ENCODE measurements at regions not wholly inside any gene's neighbourhood (a gene's known extent, or its start where the extent isn't known, plus 50 kb on each side); places are given as distances from the start of the nearest gene placed in this dataset.
"Not testable (repeated sequence)": the region's sequence is repeated elsewhere in the genome, so short reads cannot be mapped to it uniquely, and the experiment has no call there.

- no peak for FAIRE-seq
Measured at GRCh38 chr10:60623627-60624026, 154.7 kb upstream of the CDK1 start.

GRCh38 chr10:60621018-60621417 lies 157.3 kb upstream of the CDK1 start:
- FAIRE-seq: no peak
- DNase-seq (ENCODE audit: low spot score in 2 of 2): no peak

More at GRCh38 chr10:60623627-60624026, 154.7 kb upstream of the CDK1 start:
- DNase-seq (ENCODE audit: low spot score in 2 of 2): no peak

GRCh38 chr10:60618861-60619260 lies 159.4 kb upstream of the CDK1 start:
- DNase-seq (ENCODE audit: low spot score in 2 of 2) (no peak), FAIRE-seq (no peak)

GRCh38 chr10:60615541-60615940 lies 162.7 kb upstream of the CDK1 start:
- FAIRE-seq (no peak), DNase-seq (ENCODE audit: low spot score in 2 of 2) (no peak)

GRCh38 chr10:60614363-60614762 lies 163.9 kb upstream of the CDK1 start:
- no peak for DNase-seq (ENCODE audit: low spot score in 2 of 2)
- no peak for FAIRE-seq

- FAIRE-seq (no peak), DNase-seq (ENCODE audit: low spot score in 2 of 2) (no peak)
Measured at GRCh38 chr10:60613434-60613833, 164.8 kb upstream of the CDK1 start.

- FAIRE-seq: no peak
- no peak for DNase-seq (ENCODE audit: low spot score in 2 of 2)
Measured at GRCh38 chr10:60611291-60611747, 167.0 kb upstream of the CDK1 start.

GRCh38 chr10:60607372-60607771 lies 170.9 kb upstream of the CDK1 start:
- FAIRE-seq: no peak
- no peak for DNase-seq (ENCODE audit: low spot score in 2 of 2)

- FAIRE-seq (no peak), DNase-seq (ENCODE audit: low spot score in 2 of 2) (no peak)
Measured at GRCh38 chr10:60606343-60607080, 171.8 kb upstream of the CDK1 start.

- DNase-seq (ENCODE audit: low spot score in 2 of 2) (no peak), FAIRE-seq (no peak)
Measured at GRCh38 chr10:60605476-60605875, 172.8 kb upstream of the CDK1 start.

GRCh38 chr10:60604342-60604741 lies 173.9 kb upstream of the CDK1 start:
- DNase-seq (ENCODE audit: low spot score in 2 of 2) (no peak), FAIRE-seq (no peak)

GRCh38 chr10:60597513-60597912 lies 180.8 kb upstream of the CDK1 start:
- FAIRE-seq (no peak), DNase-seq (ENCODE audit: low spot score in 2 of 2) (no peak)

GRCh38 chr10:60595852-60596251 lies 182.4 kb upstream of the CDK1 start:
- FAIRE-seq: no peak
- DNase-seq (ENCODE audit: low spot score in 2 of 2): no peak

- no peak for DNase-seq (ENCODE audit: low spot score in 2 of 2)
- FAIRE-seq: no peak
Measured at GRCh38 chr10:60594476-60595051, 183.7 kb upstream of the CDK1 start.

GRCh38 chr10:60591119-60591518 lies 187.2 kb upstream of the CDK1 start:
- DNase-seq (ENCODE audit: low spot score in 2 of 2): no peak
- no peak for FAIRE-seq

GRCh38 chr10:60589376-60589775 lies 188.9 kb upstream of the CDK1 start:
- DNase-seq (ENCODE audit: low spot score in 2 of 2) (no peak), FAIRE-seq (no peak)

- FAIRE-seq: not testable (repeated sequence)
Measured at GRCh38 chr10:60581782-60582181, 192.1 kb upstream of the ANK3 start.

GRCh38 chr10:60578217-60578616 lies 188.5 kb upstream of the ANK3 start:
- no peak for DNase-seq (ENCODE audit: low spot score in 2 of 2)
- no peak for FAIRE-seq

More at GRCh38 chr10:60581782-60582181, 192.1 kb upstream of the ANK3 start:
- not testable (repeated sequence) for DNase-seq (ENCODE audit: low spot score in 2 of 2)

- no peak for FAIRE-seq
- no peak for DNase-seq (ENCODE audit: low spot score in 2 of 2)
Measured at GRCh38 chr10:60576130-60577069, 186.7 kb upstream of the ANK3 start.

- FAIRE-seq (no peak), DNase-seq (ENCODE audit: low spot score in 2 of 2) (no peak)
Measured at GRCh38 chr10:60575105-60575504, 185.4 kb upstream of the ANK3 start.

- FAIRE-seq: no peak
Measured at GRCh38 chr10:60574388-60574787, 184.7 kb upstream of the ANK3 start.

More at GRCh38 chr10:60574388-60574787, 184.7 kb upstream of the ANK3 start:
- DNase-seq (ENCODE audit: low spot score in 2 of 2): no peak

All from frontal cortex (tissue), 3 donors.